ENCODE measurements at regions not wholly inside any gene's neighbourhood (a gene's known extent, or its start where the extent isn't known, plus 50 kb on each side); places are given as distances from the start of the nearest gene placed in this dataset.

DNA sequence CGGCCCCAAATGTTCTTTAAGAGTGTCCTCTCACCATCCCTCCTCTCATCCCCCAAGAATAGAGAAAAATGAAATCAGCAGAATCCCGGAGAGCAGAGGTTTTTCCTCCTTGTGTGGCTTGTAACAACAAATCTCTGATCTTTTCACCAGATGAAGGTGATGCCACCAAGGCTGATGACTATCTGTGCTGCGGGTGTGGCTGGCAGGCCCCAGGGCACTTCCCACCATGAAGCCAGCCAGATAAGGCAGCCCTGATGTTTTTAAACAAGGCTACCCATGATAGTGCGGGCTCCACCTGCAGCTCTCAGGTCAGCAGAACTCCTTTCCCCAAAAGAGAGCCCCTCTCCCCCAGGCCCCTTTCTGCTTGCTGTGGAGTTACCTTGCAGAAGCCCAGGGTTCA lies 58.0 kb upstream of the PARP11 start:
- Histone ChIP-seq H3K9me3 (no peaks in the 10 kb centered on the region), H3K27me3 (replicated peaks; ENCODE audit: insufficient read depth) (no peaks in the 10 kb centered on the region), H3K4me3 (no peak overlapping the region), H3K36me3 (no peaks in the 10 kb centered on the region), H3K27ac (no peak overlapping the region), H3K4me1 (ENCODE audit: control insufficient read depth in 1 of 2, low read depth in 2 of 2) (no peaks in the 10 kb centered on the region)
- TF ChIP-seq, protein P1, sequence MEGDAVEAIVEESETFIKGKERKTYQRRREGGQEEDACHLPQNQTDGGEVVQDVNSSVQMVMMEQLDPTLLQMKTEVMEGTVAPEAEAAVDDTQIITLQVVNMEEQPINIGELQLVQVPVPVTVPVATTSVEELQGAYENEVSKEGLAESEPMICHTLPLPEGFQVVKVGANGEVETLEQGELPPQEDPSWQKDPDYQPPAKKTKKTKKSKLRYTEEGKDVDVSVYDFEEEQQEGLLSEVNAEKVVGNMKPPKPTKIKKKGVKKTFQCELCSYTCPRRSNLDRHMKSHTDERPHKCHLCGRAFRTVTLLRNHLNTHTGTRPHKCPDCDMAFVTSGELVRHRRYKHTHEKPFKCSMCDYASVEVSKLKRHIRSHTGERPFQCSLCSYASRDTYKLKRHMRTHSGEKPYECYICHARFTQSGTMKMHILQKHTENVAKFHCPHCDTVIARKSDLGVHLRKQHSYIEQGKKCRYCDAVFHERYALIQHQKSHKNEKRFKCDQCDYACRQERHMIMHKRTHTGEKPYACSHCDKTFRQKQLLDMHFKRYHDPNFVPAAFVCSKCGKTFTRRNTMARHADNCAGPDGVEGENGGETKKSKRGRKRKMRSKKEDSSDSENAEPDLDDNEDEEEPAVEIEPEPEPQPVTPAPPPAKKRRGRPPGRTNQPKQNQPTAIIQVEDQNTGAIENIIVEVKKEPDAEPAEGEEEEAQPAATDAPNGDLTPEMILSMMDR (IDR thresholded peaks at IDR 0.05) = no peak
- ATAC-seq (ENCODE audit: insufficient number of reproducible peaks, low FRiP score, low read depth) = no peak
- DNase-seq (ENCODE audit: low spot score) = no peak

GRCh38 chr12:3929875-3930615 lies 56.8 kb upstream of the PARP11 start:
- Histone ChIP-seq H3K36me3 (no peaks in the 10 kb centered on the region), H3K27ac (no peak overlapping the region), H3K4me1 (ENCODE audit: control insufficient read depth in 1 of 2, low read depth in 2 of 2) (no peaks in the 10 kb centered on the region), H3K9me3 (no peaks in the 10 kb centered on the region), H3K27me3 (replicated peaks; ENCODE audit: insufficient read depth) (no peaks in the 10 kb centered on the region), H3K4me3 (no peak overlapping the region)
- ATAC-seq (ENCODE audit: insufficient number of reproducible peaks, low FRiP score, low read depth) (no peak), DNase-seq (ENCODE audit: low spot score) (no peak)
- TF ChIP-seq, protein P1 (IDR thresholded peaks at IDR 0.05) = no peak

DNA sequence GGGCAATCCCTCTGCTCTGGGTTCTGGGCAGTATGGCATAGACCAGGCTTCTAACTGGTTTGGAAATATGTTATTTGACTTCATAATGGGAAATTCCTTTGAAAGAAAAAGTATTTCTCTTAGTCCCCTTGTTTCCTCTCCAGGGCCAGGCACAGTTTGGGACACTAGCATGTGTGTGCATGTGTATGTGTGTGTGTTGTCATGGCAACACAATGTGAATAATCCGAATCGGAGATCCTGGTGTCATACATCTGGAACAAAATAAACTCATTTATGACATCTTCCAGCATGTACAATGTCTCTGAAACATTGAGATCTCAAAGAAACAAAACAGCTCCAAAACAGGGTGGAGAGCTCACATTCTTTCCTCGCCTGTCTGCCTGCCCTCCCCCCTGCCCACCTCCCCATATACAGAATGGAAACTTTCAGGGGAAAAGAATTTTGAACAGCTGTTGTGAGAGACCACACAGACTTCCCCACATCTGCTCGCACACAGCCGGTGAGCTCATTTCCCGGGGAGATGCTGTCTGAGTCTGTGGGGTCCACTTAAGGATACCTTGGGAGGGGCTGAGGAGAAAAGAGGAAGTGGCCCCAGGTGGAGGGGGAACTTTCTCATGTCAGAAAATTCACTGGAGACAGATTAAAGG lies 55.5 kb upstream of the PARP11 start:
- Histone ChIP-seq H3K4me3 (no peak overlapping the region), H3K27me3 (replicated peaks; ENCODE audit: insufficient read depth) (no peaks in the 10 kb centered on the region), H3K36me3 (no peaks in the 10 kb centered on the region), H3K9me3 (no peaks in the 10 kb centered on the region), H3K27ac (no peak overlapping the region), H3K4me1 (ENCODE audit: control insufficient read depth in 1 of 2, low read depth in 2 of 2) (no peaks in the 10 kb centered on the region)
- TF ChIP-seq, protein P1 (IDR thresholded peaks at IDR 0.05) = no peak
- DNase-seq (ENCODE audit: low spot score) (no peak), ATAC-seq (ENCODE audit: insufficient number of reproducible peaks, low FRiP score, low read depth) (no peak)

DNA sequence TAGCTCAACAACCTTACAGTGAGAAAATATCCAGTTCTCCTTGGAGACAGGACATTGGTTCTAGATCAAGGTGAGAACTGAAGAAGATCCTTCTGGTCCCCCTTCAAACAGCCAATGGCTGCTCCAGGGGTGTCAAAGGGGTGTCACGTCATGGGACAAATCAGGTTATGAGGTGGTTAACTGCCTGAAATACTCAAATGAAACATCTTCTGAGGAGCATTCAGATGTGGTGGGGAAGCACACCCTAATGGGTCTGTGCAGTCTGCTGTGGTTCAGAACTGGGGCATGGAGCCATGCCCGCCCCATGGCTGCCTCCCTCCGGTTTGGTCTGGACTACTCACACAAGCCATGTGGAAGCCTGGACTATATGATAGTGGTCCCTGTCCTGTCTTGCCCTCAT lies 52.4 kb upstream of the PARP11 start:
- no peak for ATAC-seq (ENCODE audit: insufficient number of reproducible peaks, low FRiP score, low read depth)
- H3K27me3 ChIP-seq (replicated peaks; ENCODE audit: insufficient read depth) = no peaks in the 10 kb centered on the region

GRCh38 chr12:3924761-3925160 lies 51.6 kb upstream of the PARP11 start:
- Histone ChIP-seq H3K9me3 (no peaks in the 10 kb centered on the region), H3K27ac (no peak overlapping the region), H3K27me3 (replicated peaks; ENCODE audit: insufficient read depth) (no peaks in the 10 kb centered on the region), H3K36me3 (no peaks in the 10 kb centered on the region), H3K4me1 (ENCODE audit: control insufficient read depth in 1 of 2, low read depth in 2 of 2) (peaks cover 0 to 4% of the 10 kb centered on the region in 2 donors), H3K4me3 (no peak overlapping the region)
- TF ChIP-seq, protein P1 (IDR thresholded peaks at IDR 0.05) = no peak
- DNase-seq (ENCODE audit: low spot score) = no peak
- no peak for ATAC-seq (ENCODE audit: insufficient number of reproducible peaks, low FRiP score, low read depth)

More for the DNA sequence above, 52.4 kb upstream of the PARP11 start:
- no peak for DNase-seq (ENCODE audit: low spot score)
- no peak overlapping the region for H3K27ac ChIP-seq
- H3K9me3 ChIP-seq = no peaks in the 10 kb centered on the region
- TF ChIP-seq, protein P1 (IDR thresholded peaks at IDR 0.05) = no peak
- H3K36me3 ChIP-seq = no peaks in the 10 kb centered on the region
- no peaks in the 10 kb centered on the region for H3K4me1 ChIP-seq (ENCODE audit: control insufficient read depth in 1 of 2, low read depth in 2 of 2)
- no peak overlapping the region for H3K4me3 ChIP-seq
